Neural cell (in vitro differentiated cells): ENCODE measurements at regions not wholly inside any gene's neighbourhood (a gene's known extent, or its start where the extent isn't known, plus 50 kb on each side); places are given as distances from the start of the nearest gene placed in this dataset.

Experiments
- H2AFZ ChIP-seq: fragments of 200-600, 300-800 bp; sonication (generic), shearing (Covaris generic); 2 replicates; pipeline ENCODE4 v1.6.0; 2014; ENCODE audit warnings: low read depth, mild to moderate bottlenecking, antibody characterized with exemption, low read length, moderate library complexity
- H3F3A ChIP-seq: fragments of 200-600 bp; shearing (Covaris generic); 2 replicates; pipeline ENCODE4 v1.6.1; 2016; ENCODE audit warnings: mild to moderate bottlenecking, moderate library complexity, mixed read lengths, antibody characterized with exemption, low read length; ENCODE audit not compliant: insufficient read depth, poor library complexity, severe bottlenecking
- H3K27ac ChIP-seq: fragments of 200-600, 300-800 bp; sonication (generic), shearing (Covaris generic); 2 replicates; pipeline ENCODE4 v1.5.1; 2014; ENCODE audit warnings: mild to moderate bottlenecking, low read length, moderate library complexity
- H3K27me3 ChIP-seq: fragments of 300-800, 200-600 bp; sonication (generic), shearing (Covaris generic); 2 replicates; pipeline ENCODE4 v1.6.0; 2014; ENCODE audit warnings: mild to moderate bottlenecking, low read depth, low read length, moderate library complexity; ENCODE audit not compliant: insufficient read depth
- H3K36me3 ChIP-seq: fragments of 300-800, 200-600 bp; sonication (generic), shearing (Covaris generic); 2 replicates; pipeline ENCODE4 v1.5.1; 2014; ENCODE audit warnings: mild to moderate bottlenecking, antibody characterized with exemption, low read length, moderate library complexity; ENCODE audit not compliant: insufficient read depth
- H3K4me2 ChIP-seq: fragments of 300-800, 200-600 bp; sonication (generic), shearing (Covaris generic); 2 replicates; pipeline ENCODE4 v1.6.0; 2014; ENCODE audit warnings: mild to moderate bottlenecking, low read length
- H3K4me3 ChIP-seq: fragments of 300-800, 200-600 bp; sonication (generic), shearing (Covaris generic); 2 replicates; pipeline ENCODE4 v1.5.1; 2014; ENCODE audit warnings: mild to moderate bottlenecking, low read length, moderate library complexity
- H3K79me2 ChIP-seq: fragments of 200-600 bp; shearing (Covaris generic); replicated peaks from 2 replicates; pipeline ENCODE4 v1.6.0; 2014; ENCODE audit warnings: mild to moderate bottlenecking, low read length, moderate library complexity; ENCODE audit not compliant: insufficient read depth
- H3K9ac ChIP-seq: fragments of 300-800, 200-600 bp; sonication (generic), shearing (Covaris generic); 2 replicates; pipeline ENCODE4 v1.6.1; 2016; ENCODE audit warnings: mild to moderate bottlenecking, low read length, mixed read lengths
- H3K9me2 ChIP-seq: fragments of 200-600 bp; shearing (Covaris generic); 2 replicates; pipeline ENCODE4 v1.6.1; 2016; ENCODE audit warnings: mild to moderate bottlenecking, low read length, mixed read lengths; ENCODE audit not compliant: insufficient read depth
- H3K9me3 ChIP-seq: fragments of 200-600, 300-800 bp; sonication (generic), shearing (Covaris generic); 2 replicates; pipeline ENCODE4 v1.6.1; 2016; ENCODE audit warnings: mild to moderate bottlenecking, mixed run types, low read length, moderate library complexity, mixed read lengths
- H4K20me1 ChIP-seq: fragments of 200-600 bp; shearing (Covaris generic); 2 replicates; pipeline ENCODE4 v1.6.1; 2016; ENCODE audit warnings: mild to moderate bottlenecking, mixed run types; ENCODE audit not compliant: insufficient read depth
- CTCF ChIP-seq: fragments of 450-650 bp; IDR thresholded peaks from 2 replicates; pipeline ENCODE4 v1.5.1; 2014; ENCODE audit warnings: antibody characterized with exemption, mild to moderate bottlenecking, moderate library complexity; ENCODE audit not compliant: poor library complexity, severe bottlenecking
- EP300 ChIP-seq: fragments of 450-650 bp; conservative IDR thresholded peaks from 2 replicates; pipeline ENCODE4 v1.6.1; 2014; ENCODE audit warnings: antibody characterized with exemption, mild to moderate bottlenecking, moderate library complexity; ENCODE audit not compliant: poor library complexity, severe bottlenecking
- EZH2 ChIP-seq: fragments of 200-600, 300-800 bp; shearing (Covaris generic), sonication (generic); IDR thresholded peaks from 2 replicates; pipeline ENCODE4 v1.6.1; 2014; ENCODE audit warnings: antibody characterized with exemption, low read length, borderline replicate concordance, mild to moderate bottlenecking; ENCODE audit not compliant: insufficient read depth, poor library complexity, severe bottlenecking
- MXI1 ChIP-seq: fragments of 450-650 bp; conservative IDR thresholded peaks from 2 replicates; pipeline ENCODE4 v1.6.1; 2014; ENCODE audit warnings: antibody characterized with exemption, mild to moderate bottlenecking; ENCODE audit not compliant: poor library complexity, severe bottlenecking
- POLR2AphosphoS5 ChIP-seq: IDR thresholded peaks from 2 replicates; pipeline ENCODE4 v1.6.1; 2012
- RAD21 ChIP-seq: fragments of 450-650 bp; conservative IDR thresholded peaks from 2 replicates; pipeline ENCODE4 v1.6.1; 2014; ENCODE audit warnings: antibody characterized with exemption, mild to moderate bottlenecking, moderate library complexity
- REST ChIP-seq: IDR thresholded peaks from 2 replicates; pipeline ENCODE4 v1.6.1; 2012; ENCODE audit warnings: borderline replicate concordance
- SMC3 ChIP-seq: fragments of 450-650 bp; conservative IDR thresholded peaks from 2 replicates; pipeline ENCODE4 v1.6.1; 2014; ENCODE audit warnings: antibody characterized with exemption, mild to moderate bottlenecking, moderate library complexity; ENCODE audit not compliant: poor library complexity
- TAF1 ChIP-seq: IDR thresholded peaks from 2 replicates; pipeline ENCODE4 v1.6.1; 2012; ENCODE audit warnings: low read depth

GRCh38 chr3:11900824-11901223 lies 54.1 kb upstream of the TAMM41 start:
- Histone ChIP-seq H3K27me3 (no peaks in the 10 kb centered on the region), H3K9me3 (no peaks in the 10 kb centered on the region), H3F3A (no peaks in the 10 kb centered on the region), H3K9ac (no peak overlapping the region), H3K4me2 (no peak overlapping the region), H4K20me1 (no peaks in the 10 kb centered on the region), H3K79me2 (no peaks in the 10 kb centered on the region), H3K36me3 (no peaks in the 10 kb centered on the region), H3K27ac (no peak overlapping the region), H3K9me2 (no peaks in the 10 kb centered on the region), H2AFZ (no peak overlapping the region), H3K4me3 (no peak overlapping the region)
- TF ChIP-seq RAD21, result no peak
- TF ChIP-seq SMC3, result no peak
- TF ChIP-seq POLR2AphosphoS5, result no peak
- TF ChIP-seq EP300, result no peak
- TF ChIP-seq EZH2, result no peak
- TF ChIP-seq MXI1, result no peak
- TF ChIP-seq REST, result no peak
- TF ChIP-seq CTCF, result no peak
- TF ChIP-seq TAF1, result no peak

- H3K4me2 ChIP-seq, result no peak overlapping the region
- no peak overlapping the region for H3K4me3 ChIP-seq
- H3K9me3 ChIP-seq, result no peaks in the 10 kb centered on the region
- H3K27ac ChIP-seq, result no peak overlapping the region
- no peaks in the 10 kb centered on the region for H3K9me2 ChIP-seq
- no peaks in the 10 kb centered on the region for H3K36me3 ChIP-seq
- TF ChIP-seq CTCF (no peak), RAD21 (no peak), EP300 (no peak), MXI1 (no peak), POLR2AphosphoS5 (no peak), TAF1 (no peak)
- no peaks in the 10 kb centered on the region for H3K27me3 ChIP-seq
- no peak overlapping the region for H2AFZ ChIP-seq
- H3K9ac ChIP-seq, result no peak overlapping the region
- H3F3A ChIP-seq, result no peaks in the 10 kb centered on the region
- no peaks in the 10 kb centered on the region for H4K20me1 ChIP-seq
- H3K79me2 ChIP-seq, result no peaks in the 10 kb centered on the region
Observed at GRCh38 chr3:11901286-11901875, 54.7 kb upstream of the TAMM41 start.
